ENCODE measurements at regions not wholly inside any gene's neighbourhood (a gene's known extent, or its start where the extent isn't known, plus 50 kb on each side); places are given as distances from the start of the nearest gene placed in this dataset.

GRCh38 chr20:60976913-60977312, 275.1 kb upstream of the CDH4 start:
- no peak for DNase-seq

- no peak for DNase-seq
These were observed 274.2 kb upstream of the CDH4 start for GRCh38 chr20:60977901-60978300.

GRCh38 chr20:60984666-60985065, 267.4 kb upstream of the CDH4 start:
- DNase-seq, result no peak

- DNase-seq, result no peak
These were observed 265.4 kb upstream of the CDH4 start for GRCh38 chr20:60986506-60987156.

GRCh38 chr20:60990061-60990460, 262.0 kb upstream of the CDH4 start:
- DNase-seq, result no peak

- no peak for DNase-seq
These were observed 261.4 kb upstream of the CDH4 start for GRCh38 chr20:60990643-60991042.

GRCh38 chr20:60993433-60994044, 258.5 kb upstream of the CDH4 start:
- no peak for DNase-seq

GRCh38 chr20:60999250-60999649, 252.8 kb upstream of the CDH4 start:
- DNase-seq, result no peak

GRCh38 chr20:61002090-61002489, 250.0 kb upstream of the CDH4 start:
- DNase-seq, result no peak

GRCh38 chr20:61014491-61014890, 237.6 kb upstream of the CDH4 start:
- DNase-seq, result no peak

- no peak for DNase-seq
These were observed 236.5 kb upstream of the CDH4 start for GRCh38 chr20:61015602-61016001.

- DNase-seq, result no peak
These were observed 232.7 kb upstream of the CDH4 start for GRCh38 chr20:61019322-61019721.

- no peak for DNase-seq
These were observed 228.4 kb upstream of the CDH4 start for GRCh38 chr20:61023612-61024011.

- DNase-seq, result no peak
These were observed 227.7 kb upstream of the CDH4 start for GRCh38 chr20:61024390-61024789.

- DNase-seq, result no peak
These were observed 226.5 kb upstream of the CDH4 start for GRCh38 chr20:61025536-61025935.

- DNase-seq, result no peak
These were observed 225.9 kb upstream of the CDH4 start for GRCh38 chr20:61026173-61026572.

- no peak for DNase-seq
These were observed 225.3 kb upstream of the CDH4 start for GRCh38 chr20:61026731-61027130.

- DNase-seq, result no peak
These were observed 224.8 kb upstream of the CDH4 start for GRCh38 chr20:61027218-61027617.

GRCh38 chr20:61030130-61030529, 221.9 kb upstream of the CDH4 start:
- no peak for DNase-seq

- DNase-seq, result no peak
These were observed 220.8 kb upstream of the CDH4 start for GRCh38 chr20:61031101-61031830.

- DNase-seq, result no peak
These were observed 214.6 kb upstream of the CDH4 start for GRCh38 chr20:61037498-61037897.

- DNase-seq, result no peak
These were observed 210.6 kb upstream of the CDH4 start for GRCh38 chr20:61041481-61041880.

- no peak for DNase-seq
These were observed 209.3 kb upstream of the CDH4 start for GRCh38 chr20:61042506-61043385.

Measured in stimulated activated CD4-positive, alpha-beta T cell treated with anti-CD3 and anti-CD28 coated beads, Interleukin-1b, Interleukin-23, amount 100 ng/mL, for 48 hours (primary cell).